HG02943 (cell line): ENCODE measurements at regions not wholly inside any gene's neighbourhood (a gene's known extent, or its start where the extent isn't known, plus 50 kb on each side); places are given as distances from the start of the nearest gene placed in this dataset.

Experiments used
- ATAC-seq: cut with Tn5 transposase; IDR thresholded peaks from one replicate; pipeline ENCODE4 v1.9.1; 2021; ENCODE audit warnings: mild to moderate bottlenecking, low read depth, moderate library complexity; ENCODE audit not compliant: unreplicated experiment

DNA sequence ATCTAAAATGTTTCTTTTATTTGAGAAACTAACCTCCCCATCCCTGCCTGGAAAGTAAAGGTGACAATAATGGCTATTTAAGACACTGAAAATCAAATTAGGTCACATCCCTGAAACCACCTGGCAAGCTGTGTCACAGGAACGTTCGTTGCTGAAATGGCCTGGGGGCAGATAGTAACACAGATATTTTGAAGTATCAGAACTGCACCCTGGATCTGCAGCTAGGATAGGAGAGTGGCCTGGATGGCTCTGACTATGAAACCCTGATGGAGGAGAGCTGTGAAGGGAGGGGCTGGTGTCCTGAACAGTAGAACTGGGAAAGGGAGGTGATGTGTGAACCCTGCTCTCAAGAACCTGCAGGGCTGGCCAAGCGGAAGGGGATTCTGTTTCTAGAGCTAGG, 648.3 kb upstream of the CFAP20DC start:
- no peak for ATAC-seq

DNA sequence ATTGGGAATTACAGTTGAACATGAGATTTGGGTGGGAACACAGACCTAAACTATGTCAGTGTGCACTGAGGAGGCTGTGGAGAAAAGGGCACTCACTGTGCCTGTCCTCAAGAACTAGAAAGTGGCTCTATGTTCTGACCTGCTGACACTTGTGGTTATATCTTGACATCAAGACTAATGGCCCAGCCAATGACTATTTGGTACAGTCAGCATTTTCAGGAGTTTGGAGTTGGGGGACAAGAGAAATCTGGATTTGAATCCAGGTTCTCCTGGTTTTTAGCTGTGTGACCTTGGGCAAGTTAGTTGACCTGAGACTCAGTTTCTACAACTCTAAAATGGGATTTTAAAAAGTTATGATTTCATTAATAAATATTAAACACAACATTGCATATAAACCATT, 647.0 kb upstream of the CFAP20DC start:
- ATAC-seq: no peak

DNA sequence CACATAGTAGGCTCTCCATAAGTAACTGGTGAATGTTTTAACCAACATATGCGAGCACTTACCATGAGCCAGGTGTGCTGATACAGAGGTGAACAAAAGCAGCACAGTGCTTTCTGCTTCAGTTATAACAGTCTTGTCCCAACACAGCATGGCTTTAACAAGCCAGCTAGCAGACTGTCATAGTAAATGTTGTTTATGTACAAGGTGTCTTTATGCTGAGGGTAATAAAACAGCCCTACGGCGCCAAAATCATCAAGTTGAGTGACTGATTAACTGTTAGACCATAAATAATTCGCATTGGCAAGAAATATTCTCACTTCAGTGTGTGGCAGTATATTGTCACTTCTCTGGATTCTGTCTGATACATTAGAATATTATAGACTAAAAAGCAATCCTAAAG, 646.0 kb upstream of the CFAP20DC start:
- no peak for ATAC-seq

DNA sequence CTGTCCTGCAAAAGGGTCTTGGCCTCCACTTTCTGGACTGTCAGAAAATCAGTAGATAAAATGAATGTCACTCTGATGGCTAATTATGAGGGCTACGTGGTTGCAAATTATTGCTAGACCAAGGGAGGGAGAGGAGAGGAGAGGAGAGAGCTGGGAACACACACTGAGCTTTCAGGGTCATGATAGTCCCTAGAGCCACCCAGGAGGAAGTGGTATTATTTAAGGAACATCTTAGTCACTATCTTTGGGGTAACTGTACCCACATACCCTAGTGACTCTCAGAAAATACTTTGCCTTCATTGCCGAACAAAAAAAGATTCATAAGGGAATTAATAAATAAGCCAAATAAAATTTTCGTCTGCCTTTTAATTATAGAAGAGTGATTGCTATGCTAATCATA, 642.3 kb upstream of the CFAP20DC start:
- ATAC-seq: no peak

DNA sequence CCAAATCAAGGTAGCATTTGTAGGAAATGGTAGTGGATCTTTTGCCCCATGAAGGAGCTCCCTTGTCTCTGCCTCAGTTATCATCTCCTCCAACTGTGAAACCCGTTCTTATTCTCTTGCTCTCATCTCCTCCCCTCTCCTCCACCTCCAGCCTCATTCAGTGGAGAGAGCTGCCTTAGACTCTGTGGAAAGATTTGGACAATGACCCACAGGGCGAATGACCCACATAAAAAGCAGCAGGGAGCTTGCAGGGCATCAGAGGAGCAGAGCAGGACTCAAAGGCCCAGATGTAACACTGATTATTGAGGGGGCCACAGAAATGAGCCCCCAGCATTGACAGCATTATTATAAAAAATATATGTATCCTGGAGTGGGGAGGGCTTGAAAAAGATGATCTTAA, 641.1 kb upstream of the CFAP20DC start:
- ATAC-seq: no peak

DNA sequence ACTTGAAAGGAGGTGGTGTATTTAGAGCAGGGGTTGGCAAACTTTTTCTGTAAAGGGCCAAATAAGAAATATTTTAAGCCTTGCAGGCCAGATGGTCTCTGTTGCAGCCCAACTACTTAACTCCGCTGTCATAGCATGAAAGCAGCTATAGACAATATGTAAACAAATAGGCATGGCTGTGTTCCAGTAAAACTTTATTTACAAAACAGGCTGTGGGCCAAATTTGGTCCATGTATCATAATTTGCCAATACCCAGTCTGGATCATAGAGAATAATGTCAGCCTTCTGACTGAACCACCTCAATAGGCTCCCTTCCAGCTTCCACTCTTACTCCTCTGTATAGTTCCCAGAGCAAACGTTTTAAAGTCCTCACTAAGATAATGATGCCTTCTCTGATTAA, 638.8 kb upstream of the CFAP20DC start:
- no peak for ATAC-seq

DNA sequence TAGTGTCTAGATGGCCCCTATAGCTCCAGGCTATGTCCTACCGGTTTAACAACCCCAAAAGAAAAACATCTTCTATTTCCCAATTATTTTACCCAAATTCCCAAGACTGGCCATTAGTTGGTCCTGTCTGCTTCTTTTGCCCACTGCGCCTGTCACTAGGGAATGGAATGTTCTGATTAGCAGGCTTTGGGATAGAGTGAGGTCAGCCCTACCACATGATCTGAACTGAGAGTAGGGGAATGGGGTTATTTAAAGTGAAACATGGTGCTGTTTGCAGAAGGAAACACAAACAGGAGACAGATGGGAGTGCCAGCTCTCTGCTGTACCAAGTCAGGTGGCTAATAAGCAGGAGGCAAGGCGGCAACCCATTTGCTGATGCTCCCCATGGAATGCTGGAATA, 635.6 kb upstream of the CFAP20DC start:
- no peak for ATAC-seq

DNA sequence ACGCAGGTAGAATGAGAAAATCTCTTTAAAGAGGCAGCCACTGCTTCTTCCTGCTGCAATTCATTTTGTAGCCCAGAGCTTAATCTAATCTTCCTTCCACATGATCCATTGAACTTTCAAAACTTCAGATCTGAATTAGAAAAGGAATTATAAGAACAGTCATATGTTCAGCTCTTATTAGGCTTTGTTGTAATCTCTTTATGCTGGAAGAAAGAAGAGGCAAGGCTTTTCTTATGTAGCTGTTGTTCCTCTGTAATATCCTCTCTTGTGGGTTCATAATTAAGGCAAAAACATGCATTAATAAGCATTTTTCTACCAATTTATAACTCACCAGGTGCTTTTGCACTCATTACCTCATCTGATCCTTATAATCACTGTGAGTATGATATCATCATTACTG, 634.9 kb upstream of the CFAP20DC start:
- ATAC-seq: no peak

DNA sequence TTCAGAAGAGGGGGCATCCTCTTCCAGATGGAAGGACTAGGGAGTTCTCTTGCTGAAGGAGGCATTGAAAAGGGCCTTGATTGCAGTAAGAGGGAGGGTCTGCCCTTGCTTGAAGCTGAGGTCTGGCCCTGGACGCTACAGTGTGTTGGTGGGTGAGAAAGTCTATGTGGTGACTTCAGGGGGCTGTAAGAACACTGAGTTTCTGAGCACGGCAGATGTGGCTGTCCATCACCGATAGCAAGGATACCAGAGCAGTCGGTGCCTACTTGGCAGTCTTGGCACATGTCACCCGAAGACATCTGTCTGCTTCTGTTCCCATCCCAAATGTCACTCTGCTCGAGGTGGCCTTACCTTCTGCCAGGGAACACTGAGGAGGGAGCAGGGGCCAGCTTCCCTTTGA, 631.1 kb upstream of the CFAP20DC start:
- ATAC-seq: no peak

DNA sequence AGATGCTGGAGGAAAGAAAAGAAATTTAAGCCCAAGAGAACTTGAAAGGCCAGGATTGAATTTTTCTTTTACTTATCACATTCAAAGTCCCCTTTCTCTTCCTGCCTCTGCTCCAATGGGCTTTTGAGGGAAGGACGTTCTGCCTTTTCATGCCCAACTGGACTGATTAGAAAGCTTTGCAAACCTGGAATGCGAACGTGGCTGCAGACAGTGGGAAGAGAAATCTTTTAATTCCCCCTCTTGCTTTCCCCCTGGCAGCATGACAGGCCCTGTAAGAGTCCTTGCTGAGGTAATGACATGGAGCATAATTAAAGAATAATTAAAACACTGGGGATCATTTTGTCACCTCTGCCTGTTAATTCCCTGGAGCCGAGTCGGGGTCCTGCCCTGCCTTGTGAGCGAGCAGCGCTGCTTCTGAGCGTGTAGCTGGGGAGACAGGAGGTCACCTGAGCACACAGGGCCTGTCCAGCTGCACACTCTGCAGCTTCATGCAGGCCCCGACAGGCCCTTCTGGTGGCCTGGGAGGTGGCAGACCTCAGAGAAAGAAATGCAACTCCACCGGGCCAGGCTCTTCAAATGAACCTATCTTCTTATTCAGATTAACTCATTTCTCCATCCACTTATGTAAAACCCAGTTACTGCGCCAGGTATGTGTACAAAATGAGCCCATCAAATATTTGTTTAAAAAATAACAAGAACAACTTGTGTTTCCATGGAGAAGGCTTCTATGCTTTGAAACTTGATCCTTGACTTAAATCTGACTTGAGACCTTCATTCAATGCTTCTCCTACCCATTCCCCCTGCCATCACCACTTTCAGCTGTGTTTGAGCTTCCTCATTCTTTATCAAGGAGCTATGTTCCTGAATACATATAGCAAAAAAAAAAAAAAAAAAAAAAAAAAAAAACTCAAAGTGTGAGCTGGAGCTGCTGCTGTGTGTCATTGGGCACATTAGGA, 628.2 kb upstream of the CFAP20DC start:
- no peak for ATAC-seq

DNA sequence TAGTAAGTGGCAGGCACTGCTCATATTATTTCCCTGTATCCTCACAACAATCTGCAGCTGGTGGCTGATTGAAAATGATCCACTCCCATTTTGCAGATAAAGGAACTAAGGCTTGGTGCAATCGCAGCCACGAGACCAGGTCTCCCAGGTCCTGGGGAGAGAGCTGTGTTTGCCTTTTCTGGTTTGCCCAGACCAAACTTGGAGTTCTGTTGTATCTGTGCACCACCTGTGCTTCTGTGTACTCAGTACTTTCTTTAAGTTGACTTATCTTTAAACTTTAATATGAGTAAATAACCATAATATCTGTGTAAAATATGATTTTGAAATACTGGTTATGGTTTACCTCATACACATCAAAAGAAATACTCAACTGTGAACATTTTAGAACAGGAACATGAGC, 625.7 kb upstream of the CFAP20DC start:
- no peak for ATAC-seq

DNA sequence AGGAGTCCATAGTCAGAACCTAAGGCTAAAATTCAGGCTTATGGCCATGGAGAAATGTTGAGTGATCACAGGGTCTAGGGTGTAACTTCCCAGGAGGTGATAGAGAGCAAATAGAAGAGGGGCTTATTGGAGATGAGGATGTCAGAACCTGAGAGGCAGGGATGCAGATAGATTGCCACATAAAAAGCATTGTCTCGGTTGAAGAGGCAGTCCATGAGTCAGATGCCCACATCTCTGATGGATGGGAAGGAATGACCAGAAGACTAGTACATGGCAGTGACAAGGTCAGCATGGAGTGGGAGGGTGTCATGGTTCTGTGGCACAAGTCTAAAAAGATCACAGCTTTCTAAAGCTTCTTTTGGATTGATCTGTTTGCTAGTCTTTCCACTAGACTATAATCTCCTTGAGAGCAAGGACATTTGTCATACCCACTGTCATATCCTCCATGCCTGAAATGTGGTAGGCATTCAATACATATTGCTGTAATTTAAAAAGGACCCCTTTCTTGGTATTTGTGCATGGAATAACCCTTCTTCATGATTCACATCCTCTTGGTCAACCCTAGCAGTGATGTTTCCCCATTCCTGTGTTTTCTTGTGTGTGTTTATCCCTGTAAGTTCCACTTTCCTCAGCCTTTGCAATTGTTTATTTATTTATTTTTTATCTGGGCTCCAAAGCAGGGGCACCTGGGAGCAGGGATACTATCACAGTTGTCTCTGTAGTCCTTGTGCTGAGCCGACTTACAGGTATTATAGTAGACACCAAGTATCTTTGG, 613.4 kb upstream of the CFAP20DC start:
- ATAC-seq: no peak

DNA sequence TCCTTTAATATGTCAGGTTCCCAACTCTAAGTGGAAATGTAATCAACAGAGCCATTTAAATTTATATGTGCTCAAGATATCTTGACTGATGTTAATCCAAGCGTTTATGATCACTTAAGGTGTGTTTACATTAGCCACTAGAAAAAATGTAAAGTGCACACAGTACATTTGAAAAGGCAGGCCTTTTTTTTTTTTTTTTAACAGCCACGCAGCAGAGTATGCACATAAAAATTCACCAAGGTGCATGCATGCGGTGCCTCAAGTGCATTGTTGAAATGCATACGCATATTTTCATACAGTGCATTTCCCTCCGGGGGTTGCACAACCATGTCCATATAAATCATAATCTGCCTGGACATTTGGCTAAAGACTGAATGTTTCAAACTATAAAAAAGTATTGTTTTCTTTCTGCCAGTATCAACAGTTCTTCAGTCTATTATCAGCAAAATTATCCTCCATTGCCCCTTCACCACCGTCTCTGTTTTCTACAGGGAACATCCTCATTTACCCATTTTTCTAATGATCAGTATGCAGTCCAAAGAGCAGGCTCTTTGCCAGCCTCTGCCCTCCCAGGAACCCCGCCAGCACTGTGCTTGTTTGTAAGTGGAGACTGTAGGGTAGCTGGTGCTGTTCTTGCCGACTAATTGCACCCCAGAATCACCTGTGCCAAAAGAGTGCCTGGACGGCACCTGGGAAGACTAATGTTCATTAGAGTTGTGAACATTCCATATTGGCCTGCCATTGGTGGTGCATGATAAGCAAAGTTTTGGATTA, 611.2 kb upstream of the CFAP20DC start:
- ATAC-seq: no peak

DNA sequence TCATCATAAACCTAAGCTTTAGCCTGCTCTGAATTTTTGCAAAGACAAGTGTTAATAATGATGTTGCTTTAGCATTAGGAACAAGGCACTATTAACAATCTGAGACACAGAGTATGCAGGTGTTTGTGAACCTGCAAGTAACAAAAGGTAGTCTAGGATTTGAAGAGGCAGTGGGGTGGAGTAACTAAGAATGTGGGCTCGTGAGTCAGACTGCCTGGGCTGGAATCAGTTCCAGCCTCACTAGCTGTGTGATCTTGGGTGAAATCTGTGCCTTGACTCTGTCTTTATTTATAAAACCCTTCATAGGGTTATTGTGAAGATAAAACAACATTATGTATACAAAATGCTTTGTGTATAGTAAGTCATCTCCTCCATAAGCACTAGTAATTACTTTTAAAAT, 610.6 kb upstream of the CFAP20DC start:
- ATAC-seq: no peak

DNA sequence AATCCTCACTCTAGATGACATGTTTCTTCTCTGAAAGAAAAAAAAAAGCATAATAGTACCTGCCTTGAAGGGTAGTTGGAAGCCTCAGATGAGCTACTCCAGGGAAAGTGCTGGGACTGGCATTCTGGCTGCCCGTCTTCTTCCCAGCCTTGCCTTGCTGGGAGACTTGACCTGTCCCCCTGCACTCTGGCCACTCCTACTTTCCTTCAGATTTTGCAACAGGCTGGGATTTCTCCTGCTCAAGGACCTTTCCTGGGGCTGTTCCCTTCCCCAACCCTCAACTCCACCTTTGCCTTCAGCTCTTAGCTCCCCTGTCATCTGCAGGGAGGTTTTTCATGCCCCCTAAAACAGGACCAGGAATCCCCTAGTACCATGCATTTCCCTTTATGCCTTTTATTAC, 609.9 kb upstream of the CFAP20DC start:
- ATAC-seq: no peak

DNA sequence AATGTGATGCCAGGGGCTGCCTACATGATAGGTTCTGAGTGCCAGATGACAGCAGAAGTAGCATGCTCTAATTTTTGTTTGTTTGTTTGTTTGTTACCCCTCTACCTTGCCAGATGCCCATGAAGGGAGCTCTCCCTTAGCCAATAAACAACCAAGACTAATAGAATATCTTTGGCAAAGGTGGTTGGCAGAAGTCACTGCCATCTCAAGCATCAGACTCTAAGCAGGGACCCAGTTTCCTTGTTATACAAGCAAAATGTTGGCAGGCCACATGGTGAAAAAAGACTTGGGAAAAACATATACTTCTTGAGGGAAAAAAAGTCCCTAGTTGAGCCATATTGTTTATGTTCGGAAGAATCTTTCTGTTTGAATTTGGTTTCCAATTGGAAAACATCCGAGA, 609.0 kb upstream of the CFAP20DC start:
- ATAC-seq: no peak

DNA sequence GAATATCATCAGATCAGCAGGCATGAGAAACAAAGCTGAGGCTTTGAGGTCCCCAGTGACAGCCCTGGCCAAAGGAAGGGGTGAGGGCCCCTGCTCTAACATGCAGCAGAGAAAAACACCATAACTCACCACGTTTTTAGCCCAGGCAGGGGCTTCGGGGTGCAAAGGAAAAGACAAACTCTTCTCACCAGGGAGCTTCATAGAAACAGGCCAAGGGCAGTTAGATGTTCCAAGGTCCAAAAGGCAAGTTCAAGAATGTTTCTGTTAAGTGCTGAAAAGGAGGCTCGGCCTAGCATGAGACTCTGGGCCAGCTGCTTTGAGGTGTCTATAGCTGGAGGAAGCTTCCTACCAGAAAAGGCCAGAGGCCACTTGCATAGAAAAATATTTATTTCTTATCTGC, 608.4 kb upstream of the CFAP20DC start:
- no peak for ATAC-seq

DNA sequence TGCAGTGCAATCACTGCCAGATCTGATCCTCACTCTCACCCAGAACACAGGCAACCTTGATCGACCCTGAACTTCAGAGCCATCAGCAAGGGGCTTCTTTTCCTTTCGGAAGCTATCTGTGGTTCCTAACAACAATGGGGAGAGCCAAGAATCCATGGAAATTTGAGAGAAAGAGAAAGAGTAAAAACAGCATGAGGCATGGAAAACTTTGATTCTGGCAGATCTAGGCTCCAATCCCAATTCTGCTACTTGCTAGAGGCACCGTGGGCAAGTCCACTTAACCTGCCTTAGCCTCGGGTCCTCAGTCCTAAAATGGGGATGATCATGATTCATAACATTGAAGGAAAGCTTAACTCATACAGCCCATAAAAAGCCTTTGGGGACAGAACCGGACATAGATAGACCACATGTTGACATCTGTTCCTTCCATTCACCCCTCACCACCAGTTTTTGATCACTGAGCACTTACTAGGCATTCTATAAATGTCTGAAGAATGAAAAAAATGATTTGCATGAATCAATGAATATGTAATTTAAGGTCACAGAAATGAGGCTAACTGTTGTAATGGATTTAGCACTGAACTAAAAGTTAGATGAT, 605.7 kb upstream of the CFAP20DC start:
- no peak for ATAC-seq

DNA sequence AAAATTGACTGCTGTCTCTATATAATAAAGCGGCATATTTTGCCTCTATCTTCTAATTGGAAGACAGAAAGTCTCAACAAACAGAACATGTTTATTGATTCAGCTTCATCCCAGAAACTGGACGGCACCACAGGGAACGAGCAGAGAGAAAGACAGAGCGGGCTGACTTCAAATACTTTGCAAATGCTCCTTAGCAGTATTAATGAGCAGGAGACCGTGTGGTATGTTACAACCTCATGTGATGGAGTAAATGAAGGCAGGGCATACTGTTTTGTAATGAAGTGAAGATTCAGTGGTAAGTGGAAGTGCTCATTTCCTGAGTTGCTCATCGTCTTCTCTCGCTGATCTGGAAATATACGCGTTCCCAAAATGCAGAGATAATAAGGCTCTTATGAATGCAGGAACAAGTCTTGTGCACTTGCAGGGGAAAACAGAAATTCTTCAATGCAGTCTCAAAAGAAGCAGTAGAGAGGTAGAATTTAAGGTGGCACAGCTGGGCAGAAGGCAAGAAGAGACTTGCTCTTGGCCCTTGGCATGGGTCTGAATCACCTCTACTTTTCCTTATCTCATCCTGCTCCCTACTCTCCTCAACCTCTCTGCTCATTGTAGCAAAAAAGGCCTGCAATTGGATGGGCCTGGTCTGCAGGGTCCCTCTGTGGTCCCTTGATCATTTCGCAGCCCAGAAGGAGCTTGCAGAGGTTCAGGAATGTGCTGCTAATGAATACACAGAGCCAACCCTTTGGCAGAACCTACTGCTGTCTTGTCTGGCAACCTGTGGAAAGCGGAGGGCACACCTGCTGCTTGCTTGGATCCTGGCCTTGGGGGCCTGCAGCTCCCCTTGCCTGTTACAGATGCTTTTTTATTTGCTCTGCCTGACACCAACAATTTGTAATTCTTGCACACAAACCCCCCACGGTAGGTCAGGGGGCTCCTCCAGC, 604.9 kb upstream of the CFAP20DC start:
- ATAC-seq: no peak

DNA sequence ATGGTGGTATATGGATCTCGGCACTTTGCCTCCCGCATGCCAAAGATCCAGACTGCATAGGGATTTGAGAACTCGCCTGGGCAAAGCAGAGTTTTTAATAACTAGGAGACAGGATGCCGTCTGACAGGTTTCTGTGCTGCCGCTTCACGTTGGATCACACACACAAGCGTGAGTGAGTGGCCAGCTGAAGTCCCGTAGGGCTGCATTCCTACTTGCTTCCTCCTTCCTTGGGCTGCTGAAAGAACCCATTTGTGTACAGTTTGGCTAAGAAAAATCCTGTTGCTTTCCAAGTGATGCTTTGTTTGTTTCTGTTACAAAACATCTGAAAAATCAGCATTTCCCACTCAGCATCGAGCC, 604.3 kb upstream of the CFAP20DC start:
- ATAC-seq: no peak
